NCI-H1694 (cell line): ENCODE measurements at regions not wholly inside any gene's neighbourhood (a gene's known extent, or its start where the extent isn't known, plus 50 kb on each side); places are given as distances from the start of the nearest gene placed in this dataset.

Experiments used
- DNase-seq: peaks from one replicate; lab custom pipeline; 2025; lab: John Stamatoyannopoulos, UW

- DNase-seq: peak; percentile 10
These were observed 141.3 kb upstream of the SDK2 start for GRCh38 chr17:73785496-73785895.

- DNase-seq: no peak
These were observed 141.9 kb upstream of the SDK2 start for GRCh38 chr17:73785958-73786743.

- no peak for DNase-seq
These were observed 143.1 kb upstream of the SDK2 start for GRCh38 chr17:73787076-73788059.

- no peak for DNase-seq
These were observed 143.9 kb upstream of the SDK2 start for GRCh38 chr17:73788111-73788510.

- DNase-seq: no peak
These were observed 146.9 kb upstream of the SDK2 start for GRCh38 chr17:73791121-73791520.

GRCh38 chr17:73791631-73792030 lies 147.4 kb upstream of the SDK2 start:
- no peak for DNase-seq

- no peak for DNase-seq
These were observed 148.7 kb upstream of the SDK2 start for GRCh38 chr17:73792994-73793393.

GRCh38 chr17:73794336-73794735 lies 150.1 kb upstream of the SDK2 start:
- no peak for DNase-seq

- DNase-seq: no peak
These were observed 151.5 kb upstream of the SDK2 start for GRCh38 chr17:73795730-73796129.

- DNase-seq: no peak
These were observed 153.4 kb upstream of the SDK2 start for GRCh38 chr17:73797594-73798110.

- DNase-seq: no peak
These were observed 154.0 kb upstream of the SDK2 start for GRCh38 chr17:73798111-73798748.

GRCh38 chr17:73799096-73799495 lies 154.9 kb upstream of the SDK2 start:
- no peak for DNase-seq

- DNase-seq: no peak
These were observed 155.8 kb upstream of the SDK2 start for GRCh38 chr17:73799781-73800627.

- DNase-seq: no peak
These were observed 156.6 kb upstream of the SDK2 start for GRCh38 chr17:73800893-73801292.

- no peak for DNase-seq
These were observed 157.3 kb upstream of the SDK2 start for GRCh38 chr17:73801455-73802100.

- no peak for DNase-seq
These were observed 158.1 kb upstream of the SDK2 start for GRCh38 chr17:73802314-73802713.

GRCh38 chr17:73802871-73803270 lies 158.6 kb upstream of the SDK2 start:
- no peak for DNase-seq

GRCh38 chr17:73803964-73804435 lies 159.8 kb upstream of the SDK2 start:
- DNase-seq: no peak

- no peak for DNase-seq
These were observed 162.5 kb upstream of the SDK2 start for GRCh38 chr17:73806768-73807167.

- DNase-seq: no peak
These were observed 169.0 kb upstream of the SDK2 start for GRCh38 chr17:73813201-73813600.

- DNase-seq: no peak
These were observed 169.8 kb upstream of the SDK2 start for GRCh38 chr17:73814075-73814474.
